ENCODE measurements at regions not wholly inside any gene's neighbourhood (a gene's known extent, or its start where the extent isn't known, plus 50 kb on each side); places are given as distances from the start of the nearest gene placed in this dataset.

- TF ChIP-seq CTCF (IDR thresholded peaks at IDR 0.05; ENCODE audit: borderline replicate concordance, extremely low read depth, low read length, poor library complexity, severe bottlenecking): no peak
- no peak for TF ChIP-seq EZH2 (IDR thresholded peaks at IDR 0.05; ENCODE audit: borderline replicate concordance, low read depth, low read length, severe bottlenecking)
Measured at GRCh38 chr1:185679220-185679619, 55.0 kb upstream of the HMCN1 start.
